ENCODE measurements at regions not wholly inside any gene's neighbourhood (a gene's known extent, or its start where the extent isn't known, plus 50 kb on each side); places are given as distances from the start of the nearest gene placed in this dataset.

DNA sequence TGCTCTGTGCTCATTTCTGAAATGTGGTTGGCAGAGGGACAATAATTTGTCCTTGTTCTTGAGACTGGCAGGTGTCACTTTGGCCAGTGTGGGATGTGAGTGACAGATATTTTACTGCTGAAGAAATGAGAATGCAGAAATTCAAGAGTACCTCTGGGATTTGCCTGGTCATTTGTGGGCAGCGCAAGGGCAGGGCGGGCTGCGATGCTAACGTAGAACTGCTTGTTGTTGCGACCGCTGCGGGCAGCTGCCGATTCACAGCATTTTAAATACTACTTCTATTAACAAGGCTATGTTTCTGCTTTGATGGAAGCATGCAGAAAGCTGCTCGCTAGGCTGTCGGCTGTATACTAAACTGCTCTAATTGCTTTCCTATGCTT is 268.6 kb downstream of the FIGN start:
- TF ChIP-seq, protein P1, sequence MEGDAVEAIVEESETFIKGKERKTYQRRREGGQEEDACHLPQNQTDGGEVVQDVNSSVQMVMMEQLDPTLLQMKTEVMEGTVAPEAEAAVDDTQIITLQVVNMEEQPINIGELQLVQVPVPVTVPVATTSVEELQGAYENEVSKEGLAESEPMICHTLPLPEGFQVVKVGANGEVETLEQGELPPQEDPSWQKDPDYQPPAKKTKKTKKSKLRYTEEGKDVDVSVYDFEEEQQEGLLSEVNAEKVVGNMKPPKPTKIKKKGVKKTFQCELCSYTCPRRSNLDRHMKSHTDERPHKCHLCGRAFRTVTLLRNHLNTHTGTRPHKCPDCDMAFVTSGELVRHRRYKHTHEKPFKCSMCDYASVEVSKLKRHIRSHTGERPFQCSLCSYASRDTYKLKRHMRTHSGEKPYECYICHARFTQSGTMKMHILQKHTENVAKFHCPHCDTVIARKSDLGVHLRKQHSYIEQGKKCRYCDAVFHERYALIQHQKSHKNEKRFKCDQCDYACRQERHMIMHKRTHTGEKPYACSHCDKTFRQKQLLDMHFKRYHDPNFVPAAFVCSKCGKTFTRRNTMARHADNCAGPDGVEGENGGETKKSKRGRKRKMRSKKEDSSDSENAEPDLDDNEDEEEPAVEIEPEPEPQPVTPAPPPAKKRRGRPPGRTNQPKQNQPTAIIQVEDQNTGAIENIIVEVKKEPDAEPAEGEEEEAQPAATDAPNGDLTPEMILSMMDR (IDR thresholded peaks at IDR 0.05): no peak
- TF ChIP-seq POLR2A (IDR thresholded peaks at IDR 0.05): no peak
